Activated naive CD4-positive, alpha-beta T cell treated with anti-CD3 and anti-CD28 coated beads, Interleukin-2, amount 50 U/mL, for 72 hours (primary cell): ENCODE measurements at regions not wholly inside any gene's neighbourhood (a gene's known extent, or its start where the extent isn't known, plus 50 kb on each side); places are given as distances from the start of the nearest gene placed in this dataset.

ENCODE experiments used
- ATAC-seq, 2 donors: fragments of 150-1000 bp; cut with Tn5 transposase; 2 replicates each; pipeline ENCODE4 v1.10.0; 2021; ENCODE audit warnings: mild to moderate bottlenecking in 2 of 2, moderate library complexity in 2 of 2
- DNase-seq, 2 donors: peaks; one replicate each; pipeline ENCODE4 v3.0.0; 2021 to 2022; ENCODE audit warnings: low spot score in 2 of 2
- H3K27ac Mint-ChIP-seq, 2 donors: one replicate each; pipeline ENCODE4 v1.8.0; 2022; ENCODE audit warnings: mild to moderate bottlenecking in 2 of 2, mixed read lengths in 2 of 2
- H3K36me3 Mint-ChIP-seq, 2 donors: one replicate each; pipeline ENCODE4 v1.8.0; 2022; ENCODE audit warnings: mixed read lengths in 2 of 2
- H3K9me3 Mint-ChIP-seq, 2 donors: one replicate each; pipeline ENCODE4 v1.8.0; 2022; ENCODE audit warnings: mixed read lengths in 2 of 2

- DNase-seq, result no peak
- H3K27ac Mint-ChIP-seq, result no peak overlapping the region
- ATAC-seq, result no peak
- H3K36me3 Mint-ChIP-seq, result no peaks in the 10 kb centered on the region
- H3K9me3 Mint-ChIP-seq, result no peaks in the 10 kb centered on the region
Measured at GRCh38 chr6:1049170-1049569, 262.7 kb upstream of the FOXQ1 start.

GRCh38 chr6:1047981-1048541 is 263.8 kb upstream of the FOXQ1 start:
- no peak for ATAC-seq
- Mint-ChIP-seq H3K27ac (no peak overlapping the region), H3K9me3 (no peaks in the 10 kb centered on the region), H3K36me3 (no peaks in the 10 kb centered on the region)
- DNase-seq, result no peak

GRCh38 chr6:1045239-1045638 is 266.7 kb upstream of the FOXQ1 start:
- Mint-ChIP-seq H3K9me3 (no peaks in the 10 kb centered on the region), H3K27ac (no peak overlapping the region), H3K36me3 (no peaks in the 10 kb centered on the region)
- DNase-seq, result no peak
- ATAC-seq, result no peak

- no peak overlapping the region for H3K27ac Mint-ChIP-seq
- ATAC-seq (no peak), DNase-seq (no peak)
- H3K9me3 Mint-ChIP-seq, result no peaks in the 10 kb centered on the region
- H3K36me3 Mint-ChIP-seq, result no peaks in the 10 kb centered on the region
Measured at GRCh38 chr6:1044040-1044836, 267.7 kb upstream of the FOXQ1 start.

GRCh38 chr6:1043458-1043836 is 268.5 kb upstream of the FOXQ1 start:
- H3K27ac Mint-ChIP-seq, result no peak overlapping the region

GRCh38 chr6:1042583-1043457 is 269.1 kb upstream of the FOXQ1 start:
- no peak for DNase-seq
- no peaks in the 10 kb centered on the region for H3K36me3 Mint-ChIP-seq
- no peak for ATAC-seq

More at GRCh38 chr6:1043458-1043836, 268.5 kb upstream of the FOXQ1 start:
- Mint-ChIP-seq H3K36me3 (no peaks in the 10 kb centered on the region), H3K9me3 (no peaks in the 10 kb centered on the region)
- ATAC-seq (no peak), DNase-seq (no peak)

GRCh38 chr6:1040393-1040792 is 271.5 kb upstream of the FOXQ1 start:
- no peak for DNase-seq
- H3K9me3 Mint-ChIP-seq, result no peaks in the 10 kb centered on the region
- no peaks in the 10 kb centered on the region for H3K36me3 Mint-ChIP-seq
- ATAC-seq, result no peak
- H3K27ac Mint-ChIP-seq, result no peak overlapping the region

More at GRCh38 chr6:1042583-1043457, 269.1 kb upstream of the FOXQ1 start:
- H3K9me3 Mint-ChIP-seq, result no peaks in the 10 kb centered on the region
- no peak overlapping the region for H3K27ac Mint-ChIP-seq

- H3K27ac Mint-ChIP-seq, result no peak overlapping the region
- ATAC-seq (no peak), DNase-seq (no peak)
- H3K9me3 Mint-ChIP-seq, result no peaks in the 10 kb centered on the region
- H3K36me3 Mint-ChIP-seq, result no peaks in the 10 kb centered on the region
Measured at GRCh38 chr6:1039746-1040145, 272.2 kb upstream of the FOXQ1 start.

- DNase-seq (no peak), ATAC-seq (no peak)
- Mint-ChIP-seq H3K9me3 (no peaks in the 10 kb centered on the region), H3K27ac (no peak overlapping the region), H3K36me3 (no peaks in the 10 kb centered on the region)
Measured at GRCh38 chr6:1039191-1039590, 272.7 kb upstream of the FOXQ1 start.

GRCh38 chr6:1037430-1038202 is 274.3 kb upstream of the FOXQ1 start:
- ATAC-seq (no peak), DNase-seq (no peak)
- Mint-ChIP-seq H3K27ac (no peak overlapping the region), H3K36me3 (no peaks in the 10 kb centered on the region), H3K9me3 (no peaks in the 10 kb centered on the region)

- H3K9me3 Mint-ChIP-seq, result no peaks in the 10 kb centered on the region
- no peak for ATAC-seq
- no peak for DNase-seq
- H3K27ac Mint-ChIP-seq, result peak overlapping the region in 1 of 2 donors; percentile 55
- no peaks in the 10 kb centered on the region for H3K36me3 Mint-ChIP-seq
Measured at GRCh38 chr6:1035401-1035800, 276.5 kb upstream of the FOXQ1 start.

- Mint-ChIP-seq H3K36me3 (no peaks in the 10 kb centered on the region), H3K27ac (no peak overlapping the region)
Measured at GRCh38 chr6:1031720-1032119, 280.2 kb upstream of the FOXQ1 start.

GRCh38 chr6:1029141-1029540 is 282.8 kb upstream of the FOXQ1 start:
- ATAC-seq (no peak), DNase-seq (no peak)
- no peaks in the 10 kb centered on the region for H3K9me3 Mint-ChIP-seq
- no peaks in the 10 kb centered on the region for H3K36me3 Mint-ChIP-seq
- H3K27ac Mint-ChIP-seq, result no peak overlapping the region

More at GRCh38 chr6:1031720-1032119, 280.2 kb upstream of the FOXQ1 start:
- H3K9me3 Mint-ChIP-seq, result no peaks in the 10 kb centered on the region
- no peak for ATAC-seq
- DNase-seq, result no peak

- no peak for DNase-seq
- Mint-ChIP-seq H3K36me3 (no peaks in the 10 kb centered on the region), H3K9me3 (no peaks in the 10 kb centered on the region), H3K27ac (no peak overlapping the region)
- no peak for ATAC-seq
Measured at GRCh38 chr6:1028723-1029122, 283.2 kb upstream of the FOXQ1 start.

GRCh38 chr6:1027795-1028569 is 283.9 kb upstream of the FOXQ1 start:
- ATAC-seq, result no peak
- no peaks in the 10 kb centered on the region for H3K36me3 Mint-ChIP-seq
- no peak overlapping the region for H3K27ac Mint-ChIP-seq
- no peak for DNase-seq
- no peaks in the 10 kb centered on the region for H3K9me3 Mint-ChIP-seq
